GM23248 (cell line): ENCODE measurements at regions not wholly inside any gene's neighbourhood (a gene's known extent, or its start where the extent isn't known, plus 50 kb on each side); places are given as distances from the start of the nearest gene placed in this dataset.

Experiments
- EZH2 ChIP-seq: fragments of 200-600 bp; sonication (generic); IDR thresholded peaks from 2 replicates; pipeline ENCODE4 v1.6.1; 2018; ENCODE audit warnings: antibody characterized with exemption, mild to moderate bottlenecking; ENCODE audit not compliant: insufficient read depth, poor library complexity, severe bottlenecking
- EZH2phosphoT487 ChIP-seq: fragments of 200-600 bp; sonication (generic); IDR thresholded peaks from 2 replicates; pipeline ENCODE4 v1.6.1; 2018; ENCODE audit warnings: antibody characterized with exemption, moderate library complexity, mild to moderate bottlenecking, low read depth; ENCODE audit not compliant: insufficient read depth

- TF ChIP-seq EZH2phosphoT487 (no peak), EZH2 (no peak)
Observed at GRCh38 chr2:208906330-208906729, 499.7 kb downstream of the PTH2R start.
